SU-DHL-6 (cell line): ENCODE measurements at regions not wholly inside any gene's neighbourhood (a gene's known extent, or its start where the extent isn't known, plus 50 kb on each side); places are given as distances from the start of the nearest gene placed in this dataset.

Experiments
- EZH2phosphoT487 ChIP-seq: fragments of 200-600 bp; sonication (generic), shearing (Covaris generic); conservative IDR thresholded peaks from 2 replicates; pipeline ENCODE4 v1.6.1; 2018; ENCODE audit warnings: mild to moderate bottlenecking, antibody characterized with exemption, low read length, moderate library complexity, mixed read lengths
- TF ChIP-seq, protein P1 (sequence below): fragments of 200-600 bp; sonication (generic); IDR thresholded peaks from one replicate; pipeline ENCODE4 v1.5.1; 2017; ENCODE audit warnings: antibody characterized with exemption, mild to moderate bottlenecking, low read length, moderate library complexity; ENCODE audit not compliant: insufficient read depth, poor library complexity, severe bottlenecking

DNA sequence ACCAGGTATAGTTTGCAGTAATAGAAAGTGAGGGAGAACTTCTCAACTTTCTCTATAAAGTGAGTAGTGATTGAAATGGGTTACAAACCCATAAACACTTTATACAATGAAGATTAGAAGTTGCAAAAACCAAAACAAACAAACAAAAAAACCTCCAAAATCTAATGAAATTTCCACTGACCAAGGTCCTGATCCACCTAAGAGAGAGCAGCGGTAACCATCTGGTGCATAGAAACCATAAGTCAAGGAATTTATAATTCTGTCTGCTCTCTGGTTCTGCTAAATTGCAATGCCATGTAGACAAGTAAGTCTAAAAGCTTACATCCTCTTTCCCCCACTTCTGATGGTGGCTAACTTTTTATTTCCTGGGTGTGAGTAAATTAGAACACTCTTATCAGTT is 463.4 kb downstream of the EFNB2 start:
- TF ChIP-seq, protein P1, sequence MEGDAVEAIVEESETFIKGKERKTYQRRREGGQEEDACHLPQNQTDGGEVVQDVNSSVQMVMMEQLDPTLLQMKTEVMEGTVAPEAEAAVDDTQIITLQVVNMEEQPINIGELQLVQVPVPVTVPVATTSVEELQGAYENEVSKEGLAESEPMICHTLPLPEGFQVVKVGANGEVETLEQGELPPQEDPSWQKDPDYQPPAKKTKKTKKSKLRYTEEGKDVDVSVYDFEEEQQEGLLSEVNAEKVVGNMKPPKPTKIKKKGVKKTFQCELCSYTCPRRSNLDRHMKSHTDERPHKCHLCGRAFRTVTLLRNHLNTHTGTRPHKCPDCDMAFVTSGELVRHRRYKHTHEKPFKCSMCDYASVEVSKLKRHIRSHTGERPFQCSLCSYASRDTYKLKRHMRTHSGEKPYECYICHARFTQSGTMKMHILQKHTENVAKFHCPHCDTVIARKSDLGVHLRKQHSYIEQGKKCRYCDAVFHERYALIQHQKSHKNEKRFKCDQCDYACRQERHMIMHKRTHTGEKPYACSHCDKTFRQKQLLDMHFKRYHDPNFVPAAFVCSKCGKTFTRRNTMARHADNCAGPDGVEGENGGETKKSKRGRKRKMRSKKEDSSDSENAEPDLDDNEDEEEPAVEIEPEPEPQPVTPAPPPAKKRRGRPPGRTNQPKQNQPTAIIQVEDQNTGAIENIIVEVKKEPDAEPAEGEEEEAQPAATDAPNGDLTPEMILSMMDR, result no peak
- no peak for TF ChIP-seq EZH2phosphoT487
